Adrenal gland (tissue), 9 donors: ENCODE measurements at regions not wholly inside any gene's neighbourhood (a gene's known extent, or its start where the extent isn't known, plus 50 kb on each side); places are given as distances from the start of the nearest gene placed in this dataset.

Experiments
- DNase-seq, 7 donors: peaks; one replicate each; pipeline ENCODE4 v3.0.0-alpha.2; 2019 to 2020
- H3K27ac ChIP-seq, 5 donors: fragments of 200-600 bp; sonication (generic) in 4 of 5; 1 replicate in 3 of 5; 2 replicates in 2 of 5; pipeline versions ENCODE4 v1.5.1 to v1.8.0; 2016 to 2020; ENCODE audit warnings: mild to moderate bottlenecking in 1 of 5
- H3K27me3 ChIP-seq: fragments of 200-600 bp; 2 replicates; pipeline ENCODE4 v1.8.0; 2021
- H3K36me3 ChIP-seq, 2 donors: fragments of 200-600 bp; replicated peaks in 1 of 2; 1 replicate in 1 of 2; 2 replicates in 1 of 2; pipeline versions ENCODE4 v1.5.1 to v1.8.0; 2018 to 2022
- H3K4me1 ChIP-seq, 2 donors: fragments of 200-600 bp; replicated peaks in 1 of 2; 1 replicate in 1 of 2; 2 replicates in 1 of 2; pipeline versions ENCODE4 v1.5.1 to v1.8.0; 2018 to 2021
- H3K4me3 ChIP-seq, 4 donors: fragments of 200-600 bp; sonication (generic) in 3 of 4; one replicate each; pipeline ENCODE4 v1.5.1; 2016 to 2018
- H3K9me3 ChIP-seq, 3 donors: fragments of 200-600 bp; sonication (generic) in 1 of 3; replicated peaks in 1 of 3; 1 replicate in 2 of 3; 2 replicates in 1 of 3; pipeline versions ENCODE4 v1.5.1 to v1.8.0; 2016 to 2021
- POLR2A ChIP-seq, 2 donors: fragments of 450-650 bp; IDR thresholded peaks; one replicate each; pipeline ENCODE4 v1.6.1; 2017; ENCODE audit warnings: antibody characterized with exemption in 2 of 2, mild to moderate bottlenecking in 2 of 2, moderate library complexity in 1 of 2
- WGBS, 4 donors: extraction: QIAGEN DNeasy Blood & Tissue Kit in 2 of 4; methylation state at CpG; one replicate each; pipeline versions ENCODE4 v1.1.5 to v1.1.7; 2013 to 2017; 5-methylcytosine and 5-hydroxymethylcytosine counted together
- intact Hi-C, 2 donors: fragments of 100-400 bp; cut with DNase I; formaldehyde crosslinking; loops; one replicate each; pipeline versions ENCODE4 v1.14.1 to v1.15.0; 2022 to 2023
- TF ChIP-seq, protein P1 (sequence below), 6 experiments: fragments of 450-650 bp in 4 of 6; fragments of 200-600 bp in 2 of 6; sonication (generic) in 1 of 6; IDR thresholded peaks; 1 replicate in 5 of 6; 2 replicates in 1 of 6; pipeline versions ENCODE4 v1.5.1 to v1.8.0; 2016 to 2021; ENCODE audit warnings: antibody characterized with exemption in 6 of 6, mild to moderate bottlenecking in 2 of 6, moderate library complexity in 1 of 6
- donor health status: healthy with polysubstance abuse.
- donor health status: Bipolar disorder and iron deficiency.
- donor health status: DM: yes; HTN: yes; CAD: no.
- donor health status: DM: no; HTN: no; CAD: no.
- donor health status: DM: no; HTN: no; CAD: no.

DNA sequence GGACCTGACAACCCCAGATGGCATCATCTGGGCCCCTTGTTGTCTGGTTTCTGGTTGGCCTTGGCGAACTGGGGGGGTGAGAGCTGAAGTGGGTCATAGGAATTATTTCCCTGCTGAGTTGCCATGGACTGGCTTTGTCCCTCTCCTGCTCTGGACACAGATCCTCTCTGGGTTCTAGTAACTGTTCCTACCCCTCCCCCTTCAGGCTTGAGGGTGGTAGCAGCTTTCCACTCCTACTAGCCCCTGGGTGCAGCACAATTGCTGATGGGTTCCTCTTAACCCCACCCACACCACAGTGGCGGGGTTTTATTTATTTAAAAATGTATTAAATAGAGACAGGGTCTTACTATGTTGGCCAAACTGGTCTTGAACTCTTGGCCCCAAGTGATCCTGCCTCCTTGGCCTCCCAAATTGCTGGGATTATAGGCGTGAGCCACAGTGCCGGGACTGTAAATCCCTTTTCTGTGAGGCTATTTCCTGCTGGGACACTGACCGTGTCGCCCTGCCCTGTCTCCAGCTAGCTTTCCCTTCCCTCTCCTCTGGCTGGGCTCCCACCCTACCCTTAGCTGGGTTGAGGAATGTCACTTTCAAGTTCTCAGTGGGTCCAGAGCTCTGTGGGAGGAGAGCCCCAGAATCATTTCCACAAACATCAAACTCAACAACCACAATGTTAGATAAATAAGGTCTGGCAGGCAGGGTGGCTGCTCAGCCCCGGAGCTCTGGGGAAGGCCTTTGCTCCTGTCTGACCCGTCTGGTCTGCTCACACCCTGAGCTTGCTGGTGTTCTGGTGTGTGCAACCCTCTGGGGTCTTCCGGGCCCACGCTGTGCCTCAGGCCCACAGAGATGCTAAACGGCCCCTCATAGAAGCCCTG is 112.7 kb upstream of the WNT4 start:
- no peaks in the 10 kb centered on the region for H3K4me1 ChIP-seq
- H3K27ac ChIP-seq = no peak overlapping the region
- H3K27me3 ChIP-seq = no peaks in the 10 kb centered on the region
- no peak for DNase-seq
- intact Hi-C loops = loop anchor here in 1 of 2 donors (2.0 kb wide), 1 partner anchor 45 kb away; no protein-coding TSS in a partner anchor
- no peak overlapping the region for H3K4me3 ChIP-seq
- no peaks in the 10 kb centered on the region for H3K9me3 ChIP-seq
- H3K36me3 ChIP-seq = no peaks in the 10 kb centered on the region
- 78 to 84% (median 80%) methylated on average over 6 to 11 of the region's 11 CpGs for WGBS, 4 donors
- TF ChIP-seq POLR2A (IDR thresholded peaks at IDR 0.05) = no peak
- TF ChIP-seq, protein P1, sequence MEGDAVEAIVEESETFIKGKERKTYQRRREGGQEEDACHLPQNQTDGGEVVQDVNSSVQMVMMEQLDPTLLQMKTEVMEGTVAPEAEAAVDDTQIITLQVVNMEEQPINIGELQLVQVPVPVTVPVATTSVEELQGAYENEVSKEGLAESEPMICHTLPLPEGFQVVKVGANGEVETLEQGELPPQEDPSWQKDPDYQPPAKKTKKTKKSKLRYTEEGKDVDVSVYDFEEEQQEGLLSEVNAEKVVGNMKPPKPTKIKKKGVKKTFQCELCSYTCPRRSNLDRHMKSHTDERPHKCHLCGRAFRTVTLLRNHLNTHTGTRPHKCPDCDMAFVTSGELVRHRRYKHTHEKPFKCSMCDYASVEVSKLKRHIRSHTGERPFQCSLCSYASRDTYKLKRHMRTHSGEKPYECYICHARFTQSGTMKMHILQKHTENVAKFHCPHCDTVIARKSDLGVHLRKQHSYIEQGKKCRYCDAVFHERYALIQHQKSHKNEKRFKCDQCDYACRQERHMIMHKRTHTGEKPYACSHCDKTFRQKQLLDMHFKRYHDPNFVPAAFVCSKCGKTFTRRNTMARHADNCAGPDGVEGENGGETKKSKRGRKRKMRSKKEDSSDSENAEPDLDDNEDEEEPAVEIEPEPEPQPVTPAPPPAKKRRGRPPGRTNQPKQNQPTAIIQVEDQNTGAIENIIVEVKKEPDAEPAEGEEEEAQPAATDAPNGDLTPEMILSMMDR (IDR thresholded peaks at IDR 0.05) = no peak

DNA sequence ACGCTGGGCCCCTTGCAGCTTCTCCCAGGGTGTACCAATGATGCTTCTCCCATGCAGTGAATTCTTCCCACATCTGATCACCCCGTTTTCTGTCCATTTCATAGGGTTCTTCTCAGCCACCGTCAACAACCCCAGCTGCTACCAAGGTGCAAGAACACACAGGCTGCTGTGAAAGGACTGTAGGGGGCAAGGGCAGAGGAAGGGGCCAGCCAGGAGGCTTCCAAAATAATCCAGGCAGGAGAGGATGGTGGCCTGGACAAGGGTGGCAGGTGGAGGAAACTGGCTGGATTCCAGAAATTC is 113.3 kb upstream of the WNT4 start:
- intact Hi-C loops = loop anchor here in 1 of 2 donors (2.0 kb wide), 1 partner anchor 45 kb away; no protein-coding TSS in a partner anchor
- no peaks in the 10 kb centered on the region for H3K27me3 ChIP-seq
- no peak overlapping the region for H3K4me3 ChIP-seq
- WGBS, 4 donors = 79 to 83% (median 81%) methylated on average over 2 to 3 of the region's 3 CpGs
- H3K27ac ChIP-seq = no peak overlapping the region
- H3K9me3 ChIP-seq = no peaks in the 10 kb centered on the region
- no peaks in the 10 kb centered on the region for H3K4me1 ChIP-seq
- no peak for TF ChIP-seq POLR2A (IDR thresholded peaks at IDR 0.05)
- TF ChIP-seq, protein P1 (IDR thresholded peaks at IDR 0.05) = no peak
- DNase-seq = no peak
- H3K36me3 ChIP-seq = no peaks in the 10 kb centered on the region

DNA sequence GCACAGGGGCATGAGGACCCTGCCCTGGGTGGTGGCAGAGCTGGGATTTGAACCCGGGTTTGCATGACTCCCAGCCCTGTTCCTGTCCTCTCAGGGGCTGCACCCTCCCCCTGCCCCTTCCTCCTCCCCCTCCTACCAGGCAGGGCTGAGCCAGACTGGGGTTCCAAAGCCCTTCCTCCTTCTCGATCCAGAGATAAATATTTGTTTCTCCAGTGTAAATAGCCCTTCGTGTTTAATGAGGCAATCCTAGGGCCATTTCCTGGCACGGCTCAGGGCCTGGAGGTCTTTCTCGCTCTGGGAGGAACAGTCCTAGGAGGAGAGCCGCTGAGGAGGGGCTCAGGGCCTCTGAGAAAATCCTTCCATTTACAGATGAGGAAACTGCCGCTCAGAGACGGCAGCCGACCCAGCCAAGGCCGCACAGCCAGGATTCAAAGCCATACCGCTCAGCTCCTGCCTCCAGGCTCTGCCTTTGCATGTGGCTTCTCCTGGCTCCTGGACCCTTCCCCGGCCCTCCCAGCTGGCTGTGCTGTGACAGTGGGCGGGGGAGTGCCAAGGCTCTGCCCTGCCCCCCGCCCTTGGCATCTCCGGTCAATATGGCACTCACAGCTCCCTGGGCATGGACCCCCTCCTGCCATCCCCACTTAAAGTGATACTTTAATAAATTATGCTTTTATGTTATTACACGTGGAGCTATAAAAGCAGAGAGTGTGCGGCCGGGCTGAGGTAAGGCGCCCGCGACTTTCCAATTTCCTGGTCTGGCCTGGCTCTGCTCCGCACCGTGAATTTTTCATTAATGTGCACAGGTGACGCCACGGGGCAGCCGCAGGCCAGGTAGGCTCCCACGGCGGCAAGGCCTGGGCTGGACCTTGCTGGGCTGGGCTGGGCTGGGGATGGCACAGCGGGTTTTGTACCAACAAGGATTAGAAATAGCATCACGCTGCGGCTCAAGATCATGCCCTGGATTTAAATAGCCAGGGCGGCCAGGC is 114.7 kb upstream of the WNT4 start:
- intact Hi-C loops = loop anchor here in 1 of 2 donors (2.0 kb wide), 1 partner anchor 47 kb away; no protein-coding TSS in a partner anchor
- 78 to 87% (median 84%) methylated on average over 18 to 32 of the region's 32 CpGs for WGBS, 4 donors

More for the DNA sequence above, 114.7 kb upstream of the WNT4 start:
- Histone ChIP-seq H3K27me3 (no peaks in the 10 kb centered on the region), H3K4me1 (no peaks in the 10 kb centered on the region), H3K27ac (no peak overlapping the region), H3K4me3 (no peak overlapping the region), H3K36me3 (no peaks in the 10 kb centered on the region), H3K9me3 (no peaks in the 10 kb centered on the region)
- TF ChIP-seq POLR2A (IDR thresholded peaks at IDR 0.05) = no peak
- TF ChIP-seq, protein P1 (IDR thresholded peaks at IDR 0.05) = no peak
- DNase-seq = no peak
